Body of pancreas (tissue), 4 donors: ENCODE measurements at regions not wholly inside any gene's neighbourhood (a gene's known extent, or its start where the extent isn't known, plus 50 kb on each side); places are given as distances from the start of the nearest gene placed in this dataset.
A peak's percentile ranks its signal among the peaks of the same experiment; 100 is the strongest.

Experiments
- ATAC-seq: fragments of 150-250 bp; one replicate; pipeline ENCODE4 v1.9.1; 2016
- DNase-seq, 4 donors: peaks; one replicate each; pipeline ENCODE4 v3.0.0-alpha.2; 2019
- H3K27ac ChIP-seq, 4 donors: fragments of 200-600 bp; sonication (generic); 1 replicate in 3 of 4; 2 replicates in 1 of 4; pipeline versions ENCODE4 v1.5.1 to v1.6.1; 2016 to 2019; ENCODE audit warnings: mild to moderate bottlenecking in 1 of 4, mixed read lengths in 1 of 4, moderate library complexity in 1 of 4
- H3K27me3 ChIP-seq, 2 donors: fragments of 200-600 bp; sonication (generic); one replicate each; pipeline ENCODE4 v1.6.0; 2016; ENCODE audit warnings: mild to moderate bottlenecking in 1 of 2
- H3K36me3 ChIP-seq, 2 donors: fragments of 200-600 bp; sonication (generic); replicated peaks in 1 of 2; 2 replicates each; pipeline ENCODE4 v1.5.1; 2016; ENCODE audit warnings: low read depth in 2 of 2; ENCODE audit not compliant: insufficient read depth in 1 of 2
- H3K4me1 ChIP-seq: fragments of 200-600 bp; sonication (generic); one replicate; pipeline ENCODE4 v1.6.0; 2016
- H3K4me3 ChIP-seq, 2 donors: fragments of 200-600 bp; sonication (generic); 1 replicate in 1 of 2; 2 replicates in 1 of 2; pipeline ENCODE4 v1.5.1; 2016 to 2019
- H3K9me3 ChIP-seq, 3 donors: fragments of 200-600 bp; sonication (generic); 1 replicate in 2 of 3; 2 replicates in 1 of 3; pipeline ENCODE4 v1.5.1; 2016
- POLR2A ChIP-seq, 3 donors: fragments of 450-650 bp; IDR thresholded peaks; one replicate each; pipeline ENCODE4 v1.6.1; 2016; ENCODE audit warnings: antibody characterized with exemption in 3 of 3, mild to moderate bottlenecking in 2 of 3
- WGBS, 2 donors: methylation state at CpG; one replicate each; pipeline ENCODE4 v1.1.5; 2017; 5-methylcytosine and 5-hydroxymethylcytosine counted together
- intact Hi-C: fragments of 100-400 bp; cut with DNase I; formaldehyde crosslinking; loops from one replicate; pipeline ENCODE4 v1.15.1; 2023
- TF ChIP-seq, protein P1 (sequence below), 7 experiments: fragments of 450-650 bp in 4 of 7; fragments of 200-600 bp in 3 of 7; sonication (generic) in 3 of 7; IDR thresholded peaks; one replicate each; pipeline ENCODE4 v1.5.1; 2016 to 2019; ENCODE audit warnings: antibody characterized with exemption in 7 of 7

DNA sequence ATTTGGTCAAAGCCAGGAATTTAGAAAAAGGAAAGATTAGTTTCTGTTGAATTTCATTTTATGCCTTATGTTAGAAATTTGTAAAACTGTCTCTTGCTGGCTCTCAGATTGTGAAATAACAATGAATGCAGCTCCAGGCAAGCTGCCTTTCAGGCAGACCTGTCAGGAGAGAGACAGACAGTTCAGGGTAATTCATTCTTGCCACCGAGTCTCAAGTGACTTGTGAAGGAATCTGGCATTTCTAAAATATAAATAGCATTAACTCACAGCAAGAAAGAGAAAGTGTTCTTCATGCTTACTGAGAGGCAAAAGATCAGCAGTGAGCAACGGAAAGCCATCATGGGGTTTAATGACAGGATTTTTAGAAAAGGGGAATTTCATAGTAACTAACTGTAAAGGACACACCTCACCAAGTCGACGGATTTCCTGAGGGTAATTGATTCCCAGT, 442.3 kb upstream of the AKR1E2 start:
- 26% methylated on average over 4 of the region's 4 CpGs for WGBS, 2 donors

DNA sequence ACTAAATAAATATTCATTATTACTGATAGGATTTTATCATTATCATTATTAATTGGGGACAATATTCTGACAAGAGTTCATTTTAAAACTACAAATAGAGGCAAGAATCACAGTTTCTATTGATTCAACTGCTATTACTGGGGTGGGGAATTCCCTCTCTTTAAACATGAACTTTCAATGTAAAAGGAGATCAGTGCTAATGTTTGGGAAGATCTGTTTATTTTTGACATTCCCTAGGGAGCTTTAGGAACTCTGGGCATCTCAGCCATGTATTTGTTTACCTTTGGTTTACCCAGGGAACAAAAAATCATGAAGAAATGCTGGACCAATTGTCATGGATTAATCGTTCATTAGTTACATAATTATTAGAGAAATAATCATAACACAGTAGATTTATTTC, 443.2 kb upstream of the AKR1E2 start:
- Histone ChIP-seq H3K4me3 (no peak overlapping the region), H3K27me3 (no peaks in the 10 kb centered on the region), H3K4me1 (no peaks in the 10 kb centered on the region), H3K36me3 (no peaks in the 10 kb centered on the region), H3K27ac (no peak overlapping the region), H3K9me3 (no peaks in the 10 kb centered on the region)
- no peak for DNase-seq
- intact Hi-C loops: no loop called here
- WGBS, 2 donors: 14 to 25% methylated on average over 1 of the region's 1 CpG
- no peak for ATAC-seq
- TF ChIP-seq, protein P1, sequence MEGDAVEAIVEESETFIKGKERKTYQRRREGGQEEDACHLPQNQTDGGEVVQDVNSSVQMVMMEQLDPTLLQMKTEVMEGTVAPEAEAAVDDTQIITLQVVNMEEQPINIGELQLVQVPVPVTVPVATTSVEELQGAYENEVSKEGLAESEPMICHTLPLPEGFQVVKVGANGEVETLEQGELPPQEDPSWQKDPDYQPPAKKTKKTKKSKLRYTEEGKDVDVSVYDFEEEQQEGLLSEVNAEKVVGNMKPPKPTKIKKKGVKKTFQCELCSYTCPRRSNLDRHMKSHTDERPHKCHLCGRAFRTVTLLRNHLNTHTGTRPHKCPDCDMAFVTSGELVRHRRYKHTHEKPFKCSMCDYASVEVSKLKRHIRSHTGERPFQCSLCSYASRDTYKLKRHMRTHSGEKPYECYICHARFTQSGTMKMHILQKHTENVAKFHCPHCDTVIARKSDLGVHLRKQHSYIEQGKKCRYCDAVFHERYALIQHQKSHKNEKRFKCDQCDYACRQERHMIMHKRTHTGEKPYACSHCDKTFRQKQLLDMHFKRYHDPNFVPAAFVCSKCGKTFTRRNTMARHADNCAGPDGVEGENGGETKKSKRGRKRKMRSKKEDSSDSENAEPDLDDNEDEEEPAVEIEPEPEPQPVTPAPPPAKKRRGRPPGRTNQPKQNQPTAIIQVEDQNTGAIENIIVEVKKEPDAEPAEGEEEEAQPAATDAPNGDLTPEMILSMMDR (IDR thresholded peaks at IDR 0.05): no peak
- TF ChIP-seq POLR2A (IDR thresholded peaks at IDR 0.05): no peak

More for the DNA sequence above, 442.3 kb upstream of the AKR1E2 start:
- TF ChIP-seq, protein P1 (IDR thresholded peaks at IDR 0.05): no peak
- no peak for TF ChIP-seq POLR2A (IDR thresholded peaks at IDR 0.05)
- H3K4me1 ChIP-seq: no peaks in the 10 kb centered on the region
- DNase-seq (no peak), ATAC-seq (no peak)
- no peaks in the 10 kb centered on the region for H3K27me3 ChIP-seq
- no peak overlapping the region for H3K27ac ChIP-seq
- no peaks in the 10 kb centered on the region for H3K9me3 ChIP-seq
- no peak overlapping the region for H3K4me3 ChIP-seq
- intact Hi-C loops: no loop called here
- H3K36me3 ChIP-seq: no peaks in the 10 kb centered on the region

DNA sequence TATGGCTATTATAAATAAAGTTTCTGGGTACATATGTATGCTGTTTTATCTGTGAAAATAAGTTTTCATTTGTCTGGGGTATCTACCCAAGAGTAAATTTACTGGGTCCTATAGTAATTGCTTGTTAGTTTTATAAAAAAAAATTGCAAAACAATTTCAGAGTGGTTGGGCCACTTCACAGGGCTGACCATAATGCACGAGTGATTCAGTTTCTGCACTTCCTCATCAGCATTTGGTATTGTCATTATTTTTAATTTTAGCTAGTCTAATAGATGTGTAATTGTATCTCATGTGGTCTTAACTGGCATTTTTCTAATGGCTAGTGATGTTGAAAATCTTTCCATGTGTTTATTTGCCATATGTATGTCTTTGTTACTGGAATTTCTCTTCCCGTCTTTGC, 452.4 kb upstream of the AKR1E2 start:
- Histone ChIP-seq H3K4me1 (no peaks in the 10 kb centered on the region), H3K36me3 (no peaks in the 10 kb centered on the region), H3K27ac (no peak overlapping the region), H3K27me3 (no peaks in the 10 kb centered on the region), H3K4me3 (no peak overlapping the region), H3K9me3 (no peaks in the 10 kb centered on the region)
- intact Hi-C loops: no loop called here
- TF ChIP-seq POLR2A (IDR thresholded peaks at IDR 0.05): no peak
- TF ChIP-seq, protein P1 (IDR thresholded peaks at IDR 0.05): no peak
- 54 to 74% methylated on average over 2 of the region's 2 CpGs for WGBS, 2 donors
- no peak for ATAC-seq
- no peak for DNase-seq

DNA sequence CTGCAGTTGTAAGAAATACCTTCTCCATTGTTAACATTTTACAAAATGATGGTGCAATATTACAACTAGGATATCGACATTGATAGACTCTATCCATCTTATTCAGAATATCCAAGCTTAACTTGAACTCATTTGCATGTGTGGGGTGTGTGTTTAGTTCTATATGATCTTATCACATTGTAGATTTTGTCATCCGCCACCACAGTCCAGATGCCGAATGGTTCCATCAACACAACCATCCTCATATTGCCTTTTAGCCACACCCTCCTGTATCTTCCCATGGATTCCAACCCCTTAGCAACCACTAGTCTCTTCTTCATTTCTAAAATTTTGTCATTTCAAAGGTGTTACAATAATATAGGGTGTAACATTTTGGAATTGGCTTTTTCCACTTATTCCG, 452.9 kb upstream of the AKR1E2 start:
- H3K9me3 ChIP-seq: no peaks in the 10 kb centered on the region
- 78 to 81% methylated on average over 4 of the region's 4 CpGs for WGBS, 2 donors
- DNase-seq (no peak), ATAC-seq (no peak)
- no peak for TF ChIP-seq POLR2A (IDR thresholded peaks at IDR 0.05)
- TF ChIP-seq, protein P1 (IDR thresholded peaks at IDR 0.05): no peak
- no peaks in the 10 kb centered on the region for H3K36me3 ChIP-seq
- H3K27ac ChIP-seq: no peak overlapping the region
- intact Hi-C loops: no loop called here
- no peaks in the 10 kb centered on the region for H3K27me3 ChIP-seq
- no peaks in the 10 kb centered on the region for H3K4me1 ChIP-seq
- H3K4me3 ChIP-seq: no peak overlapping the region

DNA sequence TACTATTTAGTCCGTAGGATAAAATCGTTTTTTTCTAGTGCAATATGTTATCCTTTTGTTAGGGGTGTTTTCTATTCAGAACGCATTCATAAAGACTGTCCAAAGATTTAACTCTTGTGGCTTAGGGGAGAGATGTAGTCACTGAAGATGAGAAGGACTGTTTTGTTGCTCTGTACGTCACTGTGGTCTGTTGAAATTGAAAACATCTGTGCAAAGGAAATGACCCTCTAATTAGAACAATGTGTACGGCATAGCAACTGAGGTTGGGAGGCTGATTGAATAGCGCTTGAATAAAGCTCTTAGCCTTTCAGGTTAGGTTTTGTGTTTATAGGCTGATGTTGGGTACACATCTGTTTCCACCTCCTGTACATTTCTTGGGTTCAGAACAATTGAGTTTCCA, 453.4 kb upstream of the AKR1E2 start:
- Histone ChIP-seq H3K27ac (no peak overlapping the region), H3K36me3 (no peaks in the 10 kb centered on the region), H3K27me3 (no peaks in the 10 kb centered on the region), H3K9me3 (no peaks in the 10 kb centered on the region), H3K4me1 (no peaks in the 10 kb centered on the region), H3K4me3 (no peak overlapping the region)
- intact Hi-C loops: no loop called here
- WGBS, 2 donors: 42 to 60% methylated on average over 6 of the region's 6 CpGs
- no peak for TF ChIP-seq POLR2A (IDR thresholded peaks at IDR 0.05)
- TF ChIP-seq, protein P1 (IDR thresholded peaks at IDR 0.05): no peak
- DNase-seq (peak in 1 of 4 donors; percentile 14), ATAC-seq (peak; percentile 68)
